AG04449 (cell line): ENCODE measurements at regions not wholly inside any gene's neighbourhood (a gene's known extent, or its start where the extent isn't known, plus 50 kb on each side); places are given as distances from the start of the nearest gene placed in this dataset.

Experiments used
- CTCF ChIA-PET: fragments of 350-600 bp; formaldehyde crosslinking; extraction: SDS; loops from one replicate; lab custom pipeline; 2021; ENCODE audit warnings: antibody characterized with exemption; lab: Yijun Ruan, JAX
- POLR2A ChIA-PET: fragments of 400-600, 350-600 bp; formaldehyde crosslinking; extraction: SDS; loops from one replicate; lab custom pipeline; 2020; ENCODE audit warnings: antibody characterized with exemption, inconsistent platforms; lab: Yijun Ruan, JAX
- DNase-seq: peaks from one replicate; pipeline ENCODE4 v3.0.0-alpha.2; 2010; ENCODE audit warnings: low read depth, low spot score
- H3K4me3 ChIP-seq: 2 replicates; pipeline ENCODE4 v1.5.1; 2011; ENCODE audit warnings: low read depth, mild to moderate bottlenecking, control low read depth, low read length
- CTCF ChIP-seq: IDR thresholded peaks from one replicate; pipeline ENCODE4 v1.5.1; 2011; ENCODE audit warnings: mild to moderate bottlenecking, moderate library complexity, low read length, control low read depth, inconsistent platforms; ENCODE audit not compliant: insufficient read depth; ENCODE audit errors: missing control alignments

GRCh38 chr10:8398771-8399170 lies 344.3 kb downstream of the GATA3 start:
- ChIA-PET CTCF (no interaction called here), POLR2A (no interaction called here)
- H3K4me3 ChIP-seq = no peak overlapping the region
- no peak for DNase-seq
- TF ChIP-seq CTCF = no peak

DNA sequence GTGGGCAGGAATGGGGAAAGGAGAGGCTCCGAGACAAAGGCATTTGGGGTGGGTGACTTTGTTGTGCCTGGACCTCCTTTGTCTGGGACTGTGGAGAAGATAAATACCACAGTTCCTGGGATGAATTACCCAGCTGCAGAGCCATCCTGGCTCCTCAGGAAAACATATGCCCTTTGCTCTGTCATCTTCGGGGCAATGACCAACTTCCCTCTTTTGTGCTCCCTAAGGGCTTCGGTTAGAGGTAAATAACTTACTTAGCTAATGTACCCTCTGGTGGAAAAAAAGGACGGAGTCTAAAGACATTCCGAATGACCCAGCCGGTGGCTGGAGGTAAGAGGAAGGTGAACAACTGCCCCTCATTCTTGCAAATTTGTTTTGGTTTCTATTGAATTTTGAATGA lies 345.7 kb downstream of the GATA3 start:
- ChIA-PET POLR2A (no interaction called here), CTCF (no interaction called here)
- no peak for DNase-seq
- H3K4me3 ChIP-seq = no peak overlapping the region
- TF ChIP-seq CTCF = no peak

DNA sequence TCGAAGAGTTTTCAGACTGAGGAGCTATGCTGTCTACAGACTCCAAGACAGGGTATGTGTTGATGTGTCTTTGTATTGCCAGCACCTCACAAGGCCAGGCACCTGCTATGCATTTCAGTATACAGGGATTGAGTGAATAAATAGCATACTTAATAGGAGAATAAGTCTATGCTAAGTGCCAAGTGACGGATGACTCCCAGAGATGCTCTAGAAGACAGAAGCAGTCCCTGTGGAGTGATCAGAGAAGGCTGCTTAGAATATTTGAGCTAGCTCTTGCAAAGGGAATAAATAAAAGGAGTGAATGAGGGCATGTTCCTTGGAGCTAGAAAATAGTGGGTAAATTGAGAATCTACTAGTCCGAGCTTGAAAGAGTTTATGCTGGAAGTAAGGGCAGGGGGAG lies 346.4 kb downstream of the GATA3 start:
- POLR2A ChIA-PET = no interaction called here
- H3K4me3 ChIP-seq = no peak overlapping the region
- DNase-seq = no peak
- TF ChIP-seq CTCF = no peak
- CTCF ChIA-PET = no interaction called here

DNA sequence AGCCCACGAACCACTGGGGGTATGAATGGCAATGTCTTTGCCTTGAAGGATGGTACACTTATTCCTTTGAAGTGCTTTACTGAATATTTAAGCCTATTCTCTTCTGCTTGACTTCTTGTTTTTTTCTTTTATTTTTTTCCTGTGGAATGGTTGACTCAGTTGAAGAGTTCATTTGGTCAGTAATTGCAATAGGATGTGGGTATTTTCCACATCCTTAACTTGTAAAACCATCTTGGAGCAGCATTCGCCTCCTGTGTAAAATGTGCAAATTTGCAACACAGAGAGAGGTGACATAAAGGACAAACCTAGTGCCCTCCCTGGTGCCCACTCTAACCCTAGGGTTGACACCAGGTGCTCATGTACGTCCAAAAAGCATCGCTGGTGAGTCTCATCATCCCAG lies 347.0 kb downstream of the GATA3 start:
- no peak overlapping the region for H3K4me3 ChIP-seq
- POLR2A ChIA-PET = no interaction called here
- DNase-seq = no peak
- CTCF ChIA-PET = no interaction called here
- no peak for TF ChIP-seq CTCF

DNA sequence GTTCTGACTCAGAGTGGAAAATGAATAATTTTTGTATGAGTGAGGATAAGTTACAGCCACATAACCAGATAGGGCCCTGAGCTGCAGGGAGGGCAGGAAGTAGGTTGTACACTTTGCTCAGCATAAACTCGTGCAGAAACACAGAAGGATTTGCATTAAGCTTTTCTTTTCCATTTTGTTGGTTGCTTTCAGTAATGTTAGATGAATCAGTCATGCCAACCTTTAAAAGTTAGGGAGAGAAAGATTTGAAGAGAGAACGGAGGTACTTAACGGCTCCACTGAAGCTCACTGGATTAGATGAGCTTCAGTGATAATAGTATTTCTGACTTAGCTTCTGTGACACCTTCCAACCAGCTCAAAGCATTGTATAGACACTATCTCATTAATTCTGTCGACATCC lies 348.1 kb downstream of the GATA3 start:
- no peak overlapping the region for H3K4me3 ChIP-seq
- ChIA-PET CTCF (no interaction called here), POLR2A (no interaction called here)
- TF ChIP-seq CTCF = no peak
- DNase-seq = no peak

DNA sequence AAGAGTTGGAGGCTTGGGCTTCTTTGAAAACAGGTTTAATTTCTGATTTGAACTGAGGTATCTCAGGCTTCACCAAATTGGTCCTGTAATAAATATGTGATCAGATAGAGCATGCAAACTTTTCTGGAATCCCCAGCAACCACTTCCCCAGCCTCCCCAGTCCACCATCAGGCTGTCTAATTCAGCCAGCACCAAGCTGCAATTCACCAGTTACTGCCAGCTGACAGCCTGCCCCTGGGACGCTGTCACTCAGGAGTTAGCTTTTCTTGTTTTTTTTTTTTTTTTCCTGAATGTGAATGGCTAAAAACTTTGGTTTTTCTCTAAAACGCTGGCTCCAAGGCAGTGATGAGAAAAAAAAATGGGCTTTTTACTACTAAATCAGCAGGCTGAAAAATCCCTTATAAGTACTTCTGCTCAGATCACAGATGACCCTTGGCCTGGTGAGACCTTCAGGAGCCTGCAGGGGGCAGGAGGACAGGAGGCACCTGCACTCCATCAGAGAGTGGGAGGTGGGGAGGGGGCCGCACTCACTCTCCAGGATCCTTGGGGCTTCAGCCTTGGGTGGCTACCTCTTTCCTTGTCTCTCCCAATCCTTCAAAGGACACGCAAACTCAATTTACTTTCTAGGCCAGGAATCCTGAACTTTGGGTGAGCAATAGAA lies 349.4 kb downstream of the GATA3 start:
- no peak for DNase-seq
- ChIA-PET POLR2A (no interaction called here), CTCF (no interaction called here)
- no peak overlapping the region for H3K4me3 ChIP-seq
- no peak for TF ChIP-seq CTCF
